Forelimb muscle (tissue), 1 donor: ENCODE measurements at regions not wholly inside any gene's neighbourhood (a gene's known extent, or its start where the extent isn't known, plus 50 kb on each side); places are given as distances from the start of the nearest gene placed in this dataset.

ENCODE experiments used
- DNase-seq: peaks from one replicate; pipeline ENCODE4 v3.0.0-alpha.2; 2013; ENCODE audit warnings: low read depth

- no peak for DNase-seq
Measured at GRCh38 chr3:82940124-82940523, 1178.7 kb upstream of the GBE1 start.

GRCh38 chr3:82939491-82940097 is 1178.1 kb upstream of the GBE1 start:
- no peak for DNase-seq

DNA sequence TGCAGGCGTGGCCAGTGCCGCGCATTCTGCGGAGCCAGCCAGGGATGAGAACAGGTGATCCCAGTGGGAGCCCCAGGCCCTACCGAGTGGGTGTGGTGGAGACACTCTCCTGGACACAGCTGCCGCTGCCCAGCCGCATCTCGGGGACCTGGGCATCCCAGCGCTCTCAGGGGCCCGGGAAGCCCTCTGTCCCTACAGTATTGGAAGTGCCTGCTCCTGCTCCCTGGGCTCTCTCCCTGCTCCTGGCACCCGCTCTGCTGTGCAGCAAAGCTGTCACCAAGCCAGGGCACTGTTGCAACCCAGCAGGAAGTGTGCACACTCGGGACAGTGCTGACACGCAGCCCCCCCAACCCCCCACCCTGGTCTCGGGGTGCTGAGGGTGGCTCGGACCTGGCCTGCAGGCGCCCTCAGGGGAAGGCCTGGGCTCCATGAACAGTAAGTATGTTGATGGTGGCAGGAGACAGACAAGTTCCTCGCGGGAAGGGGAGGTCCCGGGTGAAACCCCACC is 1177.4 kb upstream of the GBE1 start:
- DNase-seq = no peak

GRCh38 chr3:82927309-82928253 is 1166.1 kb upstream of the GBE1 start:
- no peak for DNase-seq

DNA sequence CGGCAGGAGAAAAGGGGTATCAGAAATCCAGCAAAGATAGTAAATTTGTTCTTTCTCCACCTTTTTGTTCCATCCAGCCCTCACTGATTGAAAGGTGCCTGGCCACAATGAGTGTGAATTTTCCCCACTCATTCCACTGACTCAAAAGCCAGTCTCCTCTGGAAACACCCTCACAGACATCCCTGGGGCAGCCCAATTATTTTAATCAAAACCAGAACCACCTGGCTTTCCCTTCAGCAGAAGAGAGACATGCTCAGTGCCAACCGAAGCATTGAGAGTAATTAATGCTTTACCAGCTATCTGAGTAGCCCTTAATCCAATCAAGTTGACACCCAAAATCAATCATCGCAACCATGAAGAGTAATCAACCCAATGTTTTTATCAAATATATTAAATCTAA is 1129.6 kb upstream of the GBE1 start:
- no peak for DNase-seq

GRCh38 chr3:82883072-82883471 is 1121.6 kb upstream of the GBE1 start:
- DNase-seq = no peak

GRCh38 chr3:82875401-82875800 is 1114.0 kb upstream of the GBE1 start:
- DNase-seq = no peak

- DNase-seq = no peak
Measured at GRCh38 chr3:82839871-82840270, 1078.4 kb upstream of the GBE1 start.

DNA sequence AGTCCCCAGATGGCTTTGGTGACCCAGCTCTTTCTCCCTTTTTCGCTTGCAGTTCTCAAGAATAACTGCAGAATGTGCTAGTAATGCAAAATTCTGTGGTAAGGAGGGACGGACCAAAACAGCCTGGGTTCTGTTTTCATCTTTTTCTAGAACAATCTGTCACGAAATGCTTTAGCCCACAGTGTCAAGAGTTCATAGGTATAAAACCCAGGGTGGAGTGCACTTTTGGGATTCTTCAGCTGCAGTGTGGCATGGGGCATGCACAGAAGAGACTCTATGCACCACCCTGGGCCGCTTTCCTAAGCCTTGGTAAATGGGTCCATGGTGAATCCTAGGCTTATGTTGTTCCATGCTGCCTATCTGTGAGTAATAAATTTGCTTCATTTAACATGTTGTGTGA is 1072.7 kb upstream of the GBE1 start:
- no peak for DNase-seq

- no peak for DNase-seq
Measured at GRCh38 chr3:82824491-82824890, 1063.0 kb upstream of the GBE1 start.

DNA sequence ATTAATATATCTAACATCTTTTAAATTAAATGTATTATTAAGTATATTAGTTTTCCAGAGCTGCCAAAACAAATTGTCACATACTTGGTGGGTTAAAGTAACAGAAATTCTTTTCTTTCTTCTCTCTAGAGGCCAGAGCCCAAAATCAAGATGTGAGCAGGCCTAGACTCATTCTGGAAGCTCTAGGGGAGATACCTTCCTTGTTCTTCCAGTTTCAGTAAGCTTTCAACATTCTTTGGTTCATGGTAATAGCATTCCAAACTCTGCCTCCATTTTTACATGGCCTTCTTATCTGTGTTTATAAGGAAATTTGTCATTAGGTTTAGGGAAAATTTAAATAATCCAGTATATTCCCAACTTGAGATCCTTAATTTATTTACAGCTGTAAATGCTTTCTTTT is 1054.6 kb upstream of the GBE1 start:
- DNase-seq = no peak

GRCh38 chr3:82815417-82816058 is 1054.1 kb upstream of the GBE1 start:
- DNase-seq = no peak

GRCh38 chr3:82814660-82815059 is 1053.2 kb upstream of the GBE1 start:
- no peak for DNase-seq

DNA sequence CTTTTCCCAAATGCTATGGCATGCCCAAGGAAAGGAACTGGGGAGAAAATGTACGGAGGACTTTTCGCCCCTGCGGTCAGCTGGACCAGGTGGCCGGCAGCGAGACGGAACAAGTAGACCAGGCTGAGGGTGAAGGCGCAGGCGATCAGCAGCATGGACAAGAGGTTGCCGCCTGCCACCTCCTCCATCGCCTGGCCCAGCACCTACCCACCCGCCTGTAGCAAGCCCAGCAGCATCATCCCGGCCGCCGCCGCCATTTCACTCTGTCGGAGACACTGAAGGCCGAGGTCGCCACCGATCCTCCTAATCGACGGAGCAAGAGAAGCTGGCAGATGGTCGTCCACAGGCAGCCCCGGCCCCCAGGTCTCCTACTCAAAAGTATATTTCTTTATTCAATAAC is 1046.3 kb upstream of the GBE1 start:
- no peak for DNase-seq

DNA sequence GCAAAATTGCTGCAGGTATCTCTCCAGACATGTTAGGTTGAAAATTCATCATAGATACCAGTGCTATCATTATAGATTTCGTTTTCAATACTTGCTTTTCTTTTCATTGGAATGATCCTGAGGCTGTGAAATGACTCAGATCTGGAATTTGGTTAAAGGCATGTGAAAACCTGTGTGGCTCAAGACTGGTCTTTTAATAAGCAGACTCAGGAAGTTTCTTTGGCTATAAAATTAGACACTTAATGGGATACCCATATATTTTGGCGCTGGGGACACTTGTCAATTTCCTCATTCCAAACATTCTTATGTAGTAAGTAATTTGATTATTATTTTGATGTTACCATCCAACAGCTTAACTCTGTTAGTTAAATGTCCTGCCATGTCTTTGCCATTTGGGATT is 1041.1 kb upstream of the GBE1 start:
- DNase-seq = no peak

- no peak for DNase-seq
Measured at GRCh38 chr3:82800248-82800647, 1038.8 kb upstream of the GBE1 start.

DNA sequence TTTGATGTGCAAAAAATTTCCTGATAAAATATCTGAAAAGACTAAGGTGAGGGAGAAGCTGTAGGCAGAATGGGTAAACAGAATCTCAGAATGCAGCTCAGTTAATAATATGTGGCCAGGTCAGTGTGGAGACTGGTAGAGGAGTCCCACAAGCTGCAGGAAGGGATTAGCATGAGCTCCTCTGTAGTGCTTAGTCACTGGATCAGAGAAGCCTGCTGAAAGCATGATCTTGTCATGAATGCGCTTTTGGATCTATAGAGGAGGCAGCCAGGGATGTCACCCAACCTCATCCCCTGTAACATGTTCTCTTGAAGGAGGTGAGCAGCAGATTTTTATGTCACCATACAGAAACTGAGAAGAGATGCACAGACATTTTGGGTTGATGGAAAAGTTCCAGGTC is 1035.3 kb upstream of the GBE1 start:
- no peak for DNase-seq

- no peak for DNase-seq
Measured at GRCh38 chr3:82791241-82791640, 1029.8 kb upstream of the GBE1 start.

DNA sequence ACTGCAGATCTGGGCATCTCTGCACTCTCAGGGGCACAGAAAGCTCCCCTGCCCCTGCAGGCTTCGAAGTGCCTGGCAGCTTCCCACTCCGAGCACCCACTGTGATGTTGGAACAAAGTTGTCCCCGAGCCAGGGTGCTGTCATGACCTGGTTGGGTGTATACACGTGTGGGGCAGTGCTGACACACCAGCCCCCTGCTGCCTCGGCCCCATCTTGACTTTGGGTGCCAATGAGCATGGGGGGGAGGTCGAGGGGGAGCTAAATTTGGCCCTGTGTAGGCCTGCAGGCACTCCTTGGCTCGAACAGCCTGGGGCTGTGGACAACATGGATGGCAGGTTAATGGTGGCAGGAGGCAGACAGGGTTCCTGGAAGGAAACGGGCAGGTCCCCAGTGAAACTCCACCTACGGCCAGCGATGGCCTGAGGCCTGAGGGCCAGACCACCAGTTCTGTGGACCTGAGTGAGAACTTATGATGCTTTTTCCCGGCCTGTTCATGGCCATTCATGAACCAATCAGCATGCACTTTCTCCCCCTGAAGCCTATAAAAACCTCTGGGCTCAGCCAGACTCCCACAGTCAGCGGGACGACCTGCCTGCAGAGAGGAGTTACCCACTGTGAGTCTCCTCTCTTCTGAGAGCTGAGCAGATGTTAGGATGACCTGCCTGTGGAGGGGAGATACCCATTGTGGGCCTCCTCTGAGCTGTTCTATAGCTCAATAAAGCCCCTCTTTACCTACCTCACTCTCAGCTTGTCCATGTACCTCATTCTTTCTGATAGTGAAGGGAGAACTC is 1029.1 kb upstream of the GBE1 start:
- no peak for DNase-seq

GRCh38 chr3:82783194-82783593 is 1021.7 kb upstream of the GBE1 start:
- DNase-seq = no peak

GRCh38 chr3:82773207-82773606 is 1011.8 kb upstream of the GBE1 start:
- DNase-seq = no peak

- no peak for DNase-seq
Measured at GRCh38 chr3:82764521-82764920, 1003.1 kb upstream of the GBE1 start.
